ENCODE measurements at regions not wholly inside any gene's neighbourhood (a gene's known extent, or its start where the extent isn't known, plus 50 kb on each side); places are given as distances from the start of the nearest gene placed in this dataset.

DNA sequence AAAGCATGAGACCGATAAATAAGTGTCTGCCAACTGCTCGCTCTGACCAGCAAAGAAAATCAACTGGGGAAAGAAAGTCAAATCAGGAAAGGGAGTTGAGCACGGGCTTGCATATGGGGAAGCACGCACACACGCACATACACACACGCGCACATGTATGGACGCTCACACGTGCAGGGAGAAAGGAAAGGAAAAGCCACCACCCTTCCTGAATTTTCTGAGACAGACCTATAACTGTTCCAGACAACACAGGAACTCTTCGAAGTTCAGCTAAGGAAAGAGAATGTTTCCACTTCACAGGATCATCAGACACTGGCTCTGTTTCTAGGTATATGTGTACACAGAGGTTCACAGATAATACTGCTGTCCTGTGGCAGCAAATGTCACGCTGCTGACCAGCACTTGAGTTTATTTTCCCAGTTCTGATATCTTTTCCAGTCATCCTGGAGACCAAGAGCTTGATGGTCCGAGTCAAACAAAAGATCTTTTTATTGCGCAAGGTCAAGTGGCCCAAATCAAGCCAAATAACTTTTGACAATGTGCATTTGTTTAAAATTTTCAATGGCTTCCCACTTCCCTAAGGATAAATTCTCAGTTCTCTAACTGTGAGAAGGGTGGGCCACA lies 82.1 kb upstream of the TMCC3 start:
- no peaks in the 10 kb centered on the region for H3K36me3 ChIP-seq (ENCODE audit: control insufficient read depth in 1 of 2, insufficient read depth in 2 of 2, low read length in 1 of 2)
- H3K4me3 ChIP-seq (ENCODE audit: low read length in 2 of 2), result no peak overlapping the region
- H3K4me1 ChIP-seq (ENCODE audit: control insufficient read depth in 1 of 2, insufficient read depth in 2 of 2, low read length in 2 of 2), result no peaks in the 10 kb centered on the region
- no peaks in the 10 kb centered on the region for H3K9me3 ChIP-seq (ENCODE audit: control insufficient read depth, low read length)
- no peak overlapping the region for H3K27ac ChIP-seq (ENCODE audit: low read depth in 1 of 2, low read length in 2 of 2)
- no peak for ATAC-seq (ENCODE audit: low FRiP score)
- 73 to 79% methylated on average over 13 of the region's 13 CpGs for WGBS, 2 donors
- intact Hi-C loops (cut with DNase I), result no loop called here
- DNase-seq, result no peak
- no peaks in the 10 kb centered on the region for H3K27me3 ChIP-seq (ENCODE audit: control insufficient read depth in 1 of 2, insufficient read depth in 2 of 2, low read length in 1 of 2)

DNA sequence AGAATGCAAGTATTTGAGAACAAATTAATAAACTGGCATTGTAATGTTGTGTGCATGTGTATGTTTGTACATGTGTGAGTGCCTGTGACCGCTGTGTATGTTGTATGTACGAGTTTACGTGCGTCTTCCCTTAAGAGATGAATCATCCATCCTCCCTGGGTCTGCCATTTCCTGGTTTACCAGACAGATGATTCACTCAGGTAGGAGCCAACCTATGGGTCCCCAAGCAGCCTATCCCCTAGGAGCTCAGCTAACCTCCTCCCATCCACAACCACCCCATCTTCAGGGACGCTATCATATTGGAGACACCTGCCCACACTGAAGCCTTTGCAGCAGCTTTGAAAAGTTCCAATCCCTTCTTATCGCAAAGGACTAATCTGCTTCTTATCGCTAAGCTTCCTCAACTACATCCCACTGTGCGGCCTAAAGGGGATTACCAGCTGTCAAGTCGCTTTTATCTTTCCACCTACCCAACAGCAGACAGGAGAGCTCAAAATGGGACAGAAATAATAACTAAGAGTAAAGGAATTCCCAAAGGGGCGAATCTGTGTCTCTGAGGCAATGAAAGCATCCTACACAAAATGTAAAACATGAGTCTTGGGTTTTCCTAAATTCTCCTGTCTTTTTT lies 81.5 kb upstream of the TMCC3 start:
- ATAC-seq (ENCODE audit: low FRiP score), result no peak
- WGBS, 2 donors, result 90 to 92% methylated on average over 10 of the region's 10 CpGs

DNA sequence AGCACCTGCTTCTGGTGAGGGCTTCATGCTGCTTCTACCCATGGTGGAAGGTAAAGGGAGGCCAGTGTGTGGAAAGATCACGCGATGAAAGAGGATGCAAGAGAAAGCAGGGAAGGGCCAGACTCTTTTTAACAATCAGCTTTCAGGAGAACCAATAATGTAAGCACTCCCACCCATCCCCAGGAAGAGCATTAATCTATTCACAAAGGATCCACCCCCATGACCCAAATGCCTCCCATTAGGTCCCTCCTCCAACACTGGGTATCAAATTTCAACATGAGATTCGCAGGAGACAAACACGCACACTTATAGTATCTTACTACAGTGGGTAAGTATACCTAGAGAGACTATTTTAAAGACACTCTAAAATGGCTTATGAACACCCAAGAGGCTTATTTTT lies 80.5 kb upstream of the TMCC3 start:
- ATAC-seq (ENCODE audit: low FRiP score) (no peak), DNase-seq (no peak)
- intact Hi-C loops (cut with DNase I), result no loop called here
- Histone ChIP-seq H3K36me3 (ENCODE audit: control insufficient read depth in 1 of 2, insufficient read depth in 2 of 2, low read length in 1 of 2) (no peaks in the 10 kb centered on the region), H3K4me3 (ENCODE audit: low read length in 2 of 2) (no peak overlapping the region), H3K4me1 (ENCODE audit: control insufficient read depth in 1 of 2, insufficient read depth in 2 of 2, low read length in 2 of 2) (no peaks in the 10 kb centered on the region), H3K9me3 (ENCODE audit: control insufficient read depth, low read length) (no peaks in the 10 kb centered on the region), H3K27me3 (ENCODE audit: control insufficient read depth in 1 of 2, insufficient read depth in 2 of 2, low read length in 1 of 2) (no peaks in the 10 kb centered on the region), H3K27ac (ENCODE audit: low read depth in 1 of 2, low read length in 2 of 2) (no peak overlapping the region)
- WGBS, 2 donors, result 76 to 85% methylated on average over 4 of the region's 4 CpGs

More for the DNA sequence above, 81.5 kb upstream of the TMCC3 start:
- H3K9me3 ChIP-seq (ENCODE audit: control insufficient read depth, low read length), result no peaks in the 10 kb centered on the region
- H3K27ac ChIP-seq (ENCODE audit: low read depth in 1 of 2, low read length in 2 of 2), result no peak overlapping the region
- intact Hi-C loops (cut with DNase I), result no loop called here
- DNase-seq, result no peak
- H3K36me3 ChIP-seq (ENCODE audit: control insufficient read depth in 1 of 2, insufficient read depth in 2 of 2, low read length in 1 of 2), result no peaks in the 10 kb centered on the region
- H3K27me3 ChIP-seq (ENCODE audit: control insufficient read depth in 1 of 2, insufficient read depth in 2 of 2, low read length in 1 of 2), result no peaks in the 10 kb centered on the region
- no peaks in the 10 kb centered on the region for H3K4me1 ChIP-seq (ENCODE audit: control insufficient read depth in 1 of 2, insufficient read depth in 2 of 2, low read length in 2 of 2)
- no peak overlapping the region for H3K4me3 ChIP-seq (ENCODE audit: low read length in 2 of 2)

DNA sequence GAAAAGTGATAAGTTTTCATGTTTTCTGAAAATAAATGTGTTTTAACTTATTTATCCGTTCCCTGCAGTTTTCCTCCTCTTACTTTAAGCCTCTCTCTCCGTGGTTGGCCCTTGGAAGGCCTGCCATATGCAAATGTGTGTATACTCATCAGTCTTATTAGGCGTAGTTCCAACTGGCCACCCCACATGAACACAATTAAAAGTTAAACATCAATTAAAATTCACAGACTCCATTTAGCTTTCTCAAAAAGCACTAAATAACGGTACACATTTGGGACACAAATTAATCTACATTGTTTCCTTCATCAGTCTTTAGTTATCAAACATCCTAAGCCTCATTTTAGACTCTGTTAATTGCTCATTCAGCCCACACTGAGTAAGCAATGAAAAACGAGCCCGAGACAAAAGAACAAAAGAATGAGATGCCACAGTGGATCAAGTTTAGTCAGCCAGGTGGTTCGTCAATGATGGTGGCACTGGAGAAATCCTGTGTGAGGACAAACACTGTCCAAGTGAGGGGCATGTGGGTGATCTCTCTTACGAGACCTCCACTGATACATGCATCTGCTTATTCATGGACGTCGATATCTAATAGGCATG lies 76.0 kb upstream of the TMCC3 start:
- Histone ChIP-seq H3K36me3 (ENCODE audit: control insufficient read depth in 1 of 2, insufficient read depth in 2 of 2, low read length in 1 of 2) (no peaks in the 10 kb centered on the region), H3K27me3 (ENCODE audit: control insufficient read depth in 1 of 2, insufficient read depth in 2 of 2, low read length in 1 of 2) (no peaks in the 10 kb centered on the region), H3K9me3 (ENCODE audit: control insufficient read depth, low read length) (no peaks in the 10 kb centered on the region), H3K4me3 (ENCODE audit: low read length in 2 of 2) (no peak overlapping the region), H3K27ac (ENCODE audit: low read depth in 1 of 2, low read length in 2 of 2) (no peak overlapping the region), H3K4me1 (ENCODE audit: control insufficient read depth in 1 of 2, insufficient read depth in 2 of 2, low read length in 2 of 2) (no peaks in the 10 kb centered on the region)
- DNase-seq (no peak), ATAC-seq (ENCODE audit: low FRiP score) (no peak)
- WGBS, 2 donors, result 93 to 96% methylated on average over 10 of the region's 10 CpGs
- intact Hi-C loops (cut with DNase I), result no loop called here

DNA sequence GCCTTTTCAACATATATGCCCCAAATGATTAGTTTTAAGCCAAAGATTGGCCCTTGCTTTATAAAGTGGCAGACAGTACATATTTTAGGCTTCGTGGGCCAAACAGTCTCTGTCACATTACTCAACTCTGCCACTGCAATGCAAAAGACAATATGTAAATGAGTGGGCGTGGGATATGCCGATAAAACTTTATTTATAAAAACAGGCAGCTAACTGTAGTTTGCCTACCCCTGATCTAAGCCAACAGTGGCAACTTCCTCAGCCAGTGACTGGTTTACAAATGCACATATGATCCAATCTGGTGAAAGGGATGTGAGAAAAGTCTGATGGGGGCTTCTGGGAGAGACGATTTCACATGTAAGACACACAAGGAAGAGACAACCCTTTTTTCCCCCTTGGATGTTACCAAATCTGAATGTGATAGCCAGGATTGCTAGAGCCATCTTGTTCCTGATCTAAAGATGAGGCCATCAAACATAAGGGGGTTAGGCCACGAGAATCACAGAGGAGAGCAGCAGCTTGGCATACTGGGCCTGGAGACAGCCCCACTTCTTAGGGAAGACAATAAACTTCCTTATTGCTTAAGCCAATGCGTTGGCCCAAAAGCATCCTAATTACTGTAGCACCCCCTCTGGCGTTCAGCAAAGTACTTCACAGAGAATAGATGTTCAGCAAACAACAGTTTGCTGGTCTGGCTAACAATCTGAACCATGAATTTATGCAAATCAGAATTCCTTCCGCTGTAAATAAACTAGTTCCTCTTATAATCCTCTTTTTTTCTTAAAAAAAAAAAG lies 75.2 kb upstream of the TMCC3 start:
- DNase-seq (no peak), ATAC-seq (ENCODE audit: low FRiP score) (no peak)
- H3K36me3 ChIP-seq (ENCODE audit: control insufficient read depth in 1 of 2, insufficient read depth in 2 of 2, low read length in 1 of 2), result no peaks in the 10 kb centered on the region
- 80 to 82% methylated on average over 8 of the region's 8 CpGs for WGBS, 2 donors
- H3K4me3 ChIP-seq (ENCODE audit: low read length in 2 of 2), result no peak overlapping the region
- H3K27me3 ChIP-seq (ENCODE audit: control insufficient read depth in 1 of 2, insufficient read depth in 2 of 2, low read length in 1 of 2), result no peaks in the 10 kb centered on the region
- no peaks in the 10 kb centered on the region for H3K4me1 ChIP-seq (ENCODE audit: control insufficient read depth in 1 of 2, insufficient read depth in 2 of 2, low read length in 2 of 2)
- intact Hi-C loops (cut with DNase I), result no loop called here
- no peaks in the 10 kb centered on the region for H3K9me3 ChIP-seq (ENCODE audit: control insufficient read depth, low read length)
- H3K27ac ChIP-seq (ENCODE audit: low read depth in 1 of 2, low read length in 2 of 2), result no peak overlapping the region

DNA sequence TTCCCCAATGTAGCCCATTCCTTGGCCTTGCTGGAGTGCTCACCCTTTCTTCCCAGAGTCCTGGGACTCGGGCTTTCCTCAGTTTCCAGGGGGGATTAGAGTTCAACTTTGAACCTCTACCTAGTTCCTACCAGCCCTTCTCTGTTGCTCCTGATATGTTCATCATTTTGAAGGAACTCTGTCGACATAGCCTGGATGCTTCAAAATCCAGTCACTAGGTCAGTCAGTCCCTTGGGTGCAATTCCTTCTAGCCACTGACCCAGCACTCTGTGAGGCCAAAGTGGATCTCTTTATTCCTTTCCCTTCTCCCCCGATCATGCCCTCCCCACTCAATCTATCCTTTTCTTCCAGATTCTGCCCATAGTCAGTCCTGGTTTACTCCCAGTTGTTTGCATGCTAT lies 72.3 kb upstream of the TMCC3 start:
- no peaks in the 10 kb centered on the region for H3K36me3 ChIP-seq (ENCODE audit: control insufficient read depth in 1 of 2, insufficient read depth in 2 of 2, low read length in 1 of 2)
- no peaks in the 10 kb centered on the region for H3K4me1 ChIP-seq (ENCODE audit: control insufficient read depth in 1 of 2, insufficient read depth in 2 of 2, low read length in 2 of 2)
- no peak overlapping the region for H3K4me3 ChIP-seq (ENCODE audit: low read length in 2 of 2)
- WGBS, 2 donors, result 77 to 84% methylated on average over 3 of the region's 3 CpGs
- H3K27ac ChIP-seq (ENCODE audit: low read depth in 1 of 2, low read length in 2 of 2), result no peak overlapping the region
- no peak for ATAC-seq (ENCODE audit: low FRiP score)
- intact Hi-C loops (cut with DNase I), result no loop called here
- H3K9me3 ChIP-seq (ENCODE audit: control insufficient read depth, low read length), result no peaks in the 10 kb centered on the region
- no peak for DNase-seq
- no peaks in the 10 kb centered on the region for H3K27me3 ChIP-seq (ENCODE audit: control insufficient read depth in 1 of 2, insufficient read depth in 2 of 2, low read length in 1 of 2)

DNA sequence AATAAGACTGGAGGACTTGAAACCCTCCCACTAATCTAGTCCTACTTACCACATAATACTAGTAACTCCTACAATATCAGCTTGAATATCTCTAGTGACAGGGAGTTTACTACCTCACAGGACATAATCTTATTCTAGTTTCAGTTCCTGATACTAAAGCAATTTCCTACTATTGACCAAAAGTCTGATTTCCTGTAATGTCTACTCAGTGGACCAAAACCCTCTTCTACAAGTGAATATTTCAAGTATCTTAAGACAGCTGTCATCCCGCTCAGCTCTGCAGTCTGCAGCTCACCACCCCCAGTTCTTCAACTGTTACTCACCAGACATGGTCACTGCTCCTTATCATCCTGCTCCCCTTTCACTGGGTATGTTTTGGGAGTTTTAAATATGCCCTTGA lies 70.8 kb upstream of the TMCC3 start:
- intact Hi-C loops (cut with DNase I), result no loop called here
- DNase-seq (no peak), ATAC-seq (ENCODE audit: low FRiP score) (no peak)
- Histone ChIP-seq H3K27me3 (ENCODE audit: control insufficient read depth in 1 of 2, insufficient read depth in 2 of 2, low read length in 1 of 2) (no peaks in the 10 kb centered on the region), H3K9me3 (ENCODE audit: control insufficient read depth, low read length) (no peaks in the 10 kb centered on the region), H3K4me1 (ENCODE audit: control insufficient read depth in 1 of 2, insufficient read depth in 2 of 2, low read length in 2 of 2) (no peaks in the 10 kb centered on the region), H3K36me3 (ENCODE audit: control insufficient read depth in 1 of 2, insufficient read depth in 2 of 2, low read length in 1 of 2) (no peaks in the 10 kb centered on the region), H3K4me3 (ENCODE audit: low read length in 2 of 2) (no peak overlapping the region), H3K27ac (ENCODE audit: low read depth in 1 of 2, low read length in 2 of 2) (no peak overlapping the region)
- 95 to 100% methylated on average over 1 of the region's 1 CpG for WGBS, 2 donors

- no peak overlapping the region for H3K27ac ChIP-seq (ENCODE audit: low read depth in 1 of 2, low read length in 2 of 2)
- no peaks in the 10 kb centered on the region for H3K36me3 ChIP-seq (ENCODE audit: control insufficient read depth in 1 of 2, insufficient read depth in 2 of 2, low read length in 1 of 2)
- intact Hi-C loops (cut with DNase I), result no loop called here
Measured at GRCh38 chr12:94718114-94718513, 67.8 kb upstream of the TMCC3 start.

More at GRCh38 chr12:94718114-94718513, 67.8 kb upstream of the TMCC3 start:
- no peak for ATAC-seq (ENCODE audit: low FRiP score)
- H3K9me3 ChIP-seq (ENCODE audit: control insufficient read depth, low read length), result no peaks in the 10 kb centered on the region
- no peak overlapping the region for H3K4me3 ChIP-seq (ENCODE audit: low read length in 2 of 2)
- H3K27me3 ChIP-seq (ENCODE audit: control insufficient read depth in 1 of 2, insufficient read depth in 2 of 2, low read length in 1 of 2), result no peaks in the 10 kb centered on the region
- no peak for DNase-seq
- no peaks in the 10 kb centered on the region for H3K4me1 ChIP-seq (ENCODE audit: control insufficient read depth in 1 of 2, insufficient read depth in 2 of 2, low read length in 2 of 2)
- WGBS, 2 donors, result 43 to 47% methylated on average over 1 of the region's 1 CpG
